ENCODE measurements at regions not wholly inside any gene's neighbourhood (a gene's known extent, or its start where the extent isn't known, plus 50 kb on each side); places are given as distances from the start of the nearest gene placed in this dataset.
"Not testable (repeated sequence)": the region's sequence is repeated elsewhere in the genome, so short reads cannot be mapped to it uniquely, and the experiment has no call there.

GRCh38 chr11:71321433-71322191 is 69.2 kb upstream of the SHANK2 start:
- no peak for FAIRE-seq
- DNase-seq (ENCODE audit: insufficient read length, low spot score) = no peak
- no peak for TF ChIP-seq PAX5 (IDR thresholded peaks at IDR 0.05; ENCODE audit: insufficient read depth, low read length, severe bottlenecking)

GRCh38 chr11:71316701-71317100 is 64.3 kb upstream of the SHANK2 start:
- FAIRE-seq = no peak

GRCh38 chr11:71312616-71313015 is 60.2 kb upstream of the SHANK2 start:
- not testable (repeated sequence) for DNase-seq (ENCODE audit: insufficient read length, low spot score); FAIRE-seq

More at GRCh38 chr11:71316701-71317100, 64.3 kb upstream of the SHANK2 start:
- DNase-seq (ENCODE audit: insufficient read length, low spot score) = no peak
- TF ChIP-seq PAX5 (IDR thresholded peaks at IDR 0.05; ENCODE audit: insufficient read depth, low read length, severe bottlenecking) (no peak), POU2F2 (IDR thresholded peaks at IDR 0.05; ENCODE audit: low read depth, low read length) (no peak), TAF1 (IDR thresholded peaks at IDR 0.05; ENCODE audit: low read depth, low read length) (no peak), POLR2A (IDR thresholded peaks at IDR 0.05; ENCODE audit: low read depth, low read length) (no peak), SPI1 (IDR thresholded peaks at IDR 0.05; ENCODE audit: low read depth, low read length) (no peak), POLR2AphosphoS5 (IDR thresholded peaks at IDR 0.05; ENCODE audit: low read depth, low read length) (no peak)

- TF ChIP-seq POLR2AphosphoS5 (IDR thresholded peaks at IDR 0.05; ENCODE audit: low read depth, low read length) (no peak), SPI1 (IDR thresholded peaks at IDR 0.05; ENCODE audit: low read depth, low read length) (no peak), TAF1 (IDR thresholded peaks at IDR 0.05; ENCODE audit: low read depth, low read length) (no peak), POLR2A (IDR thresholded peaks at IDR 0.05; ENCODE audit: low read depth, low read length) (no peak), POU2F2 (IDR thresholded peaks at IDR 0.05; ENCODE audit: low read depth, low read length) (no peak), PAX5 (IDR thresholded peaks at IDR 0.05; ENCODE audit: insufficient read depth, low read length, severe bottlenecking) (no peak)
- FAIRE-seq (no peak), DNase-seq (ENCODE audit: insufficient read length, low spot score) (no peak)
Observed at GRCh38 chr11:71311928-71312510, 59.6 kb upstream of the SHANK2 start.

GRCh38 chr11:71311176-71311925 is 59.0 kb upstream of the SHANK2 start:
- DNase-seq (ENCODE audit: insufficient read length, low spot score) = no peak
- FAIRE-seq = no peak
- TF ChIP-seq POU2F2 (IDR thresholded peaks at IDR 0.05; ENCODE audit: low read depth, low read length) (no peak), SPI1 (IDR thresholded peaks at IDR 0.05; ENCODE audit: low read depth, low read length) (no peak), POLR2A (IDR thresholded peaks at IDR 0.05; ENCODE audit: low read depth, low read length) (no peak), TAF1 (IDR thresholded peaks at IDR 0.05; ENCODE audit: low read depth, low read length) (no peak)

- no peak for DNase-seq (ENCODE audit: insufficient read length, low spot score)
- TF ChIP-seq POLR2A (IDR thresholded peaks at IDR 0.05; ENCODE audit: low read depth, low read length) (no peak), SPI1 (IDR thresholded peaks at IDR 0.05; ENCODE audit: low read depth, low read length) (no peak), POLR2AphosphoS5 (IDR thresholded peaks at IDR 0.05; ENCODE audit: low read depth, low read length) (no peak), TAF1 (IDR thresholded peaks at IDR 0.05; ENCODE audit: low read depth, low read length) (no peak), PAX5 (IDR thresholded peaks at IDR 0.05; ENCODE audit: insufficient read depth, low read length, severe bottlenecking) (no peak), POU2F2 (IDR thresholded peaks at IDR 0.05; ENCODE audit: low read depth, low read length) (no peak)
- no peak for FAIRE-seq
Observed at GRCh38 chr11:71310184-71310583, 57.8 kb upstream of the SHANK2 start.

GRCh38 chr11:71309611-71310010 is 57.2 kb upstream of the SHANK2 start:
- DNase-seq (ENCODE audit: insufficient read length, low spot score) (no peak), FAIRE-seq (no peak)
- TF ChIP-seq PAX5 (IDR thresholded peaks at IDR 0.05; ENCODE audit: insufficient read depth, low read length, severe bottlenecking) = no peak
- TF ChIP-seq SPI1 (IDR thresholded peaks at IDR 0.05; ENCODE audit: low read depth, low read length) = no peak

GRCh38 chr11:71309181-71309580 is 56.8 kb upstream of the SHANK2 start:
- FAIRE-seq = no peak
- TF ChIP-seq POLR2AphosphoS5 (IDR thresholded peaks at IDR 0.05; ENCODE audit: low read depth, low read length) = no peak
- TF ChIP-seq PAX5 (IDR thresholded peaks at IDR 0.05; ENCODE audit: insufficient read depth, low read length, severe bottlenecking) = no peak
- no peak for TF ChIP-seq SPI1 (IDR thresholded peaks at IDR 0.05; ENCODE audit: low read depth, low read length)
- no peak for TF ChIP-seq POLR2A (IDR thresholded peaks at IDR 0.05; ENCODE audit: low read depth, low read length)
- TF ChIP-seq POU2F2 (IDR thresholded peaks at IDR 0.05; ENCODE audit: low read depth, low read length) = no peak
- no peak for TF ChIP-seq TAF1 (IDR thresholded peaks at IDR 0.05; ENCODE audit: low read depth, low read length)
- no peak for DNase-seq (ENCODE audit: insufficient read length, low spot score)

GRCh38 chr11:71307811-71308645 is 55.7 kb upstream of the SHANK2 start:
- DNase-seq (ENCODE audit: insufficient read length, low spot score) = no peak
- TF ChIP-seq SPI1 (IDR thresholded peaks at IDR 0.05; ENCODE audit: low read depth, low read length) = no peak
- no peak for FAIRE-seq

Measured in GM12891 (cell line).